Ascending aorta (tissue), 2 donors: ENCODE measurements at regions not wholly inside any gene's neighbourhood (a gene's known extent, or its start where the extent isn't known, plus 50 kb on each side); places are given as distances from the start of the nearest gene placed in this dataset.

ENCODE experiments used
- DNase-seq, 2 donors: peaks; one replicate each; pipeline ENCODE4 v3.0.0-alpha.2; 2019; ENCODE audit warnings: low spot score in 2 of 2
- H3K27ac ChIP-seq, 2 donors: fragments of 200-600 bp; sonication (generic); one replicate each; pipeline ENCODE4 v1.5.1; 2016 to 2017; ENCODE audit warnings: mild to moderate bottlenecking in 1 of 2
- H3K27me3 ChIP-seq: fragments of 200-600 bp; sonication (generic); one replicate; pipeline ENCODE4 v1.5.1; 2017
- H3K36me3 ChIP-seq, 2 donors: fragments of 200-600 bp; sonication (generic); one replicate each; pipeline ENCODE4 v1.5.1; 2016
- H3K4me1 ChIP-seq, 2 donors: fragments of 200-600 bp; sonication (generic); one replicate each; pipeline ENCODE4 v1.5.1; 2016 to 2017; ENCODE audit warnings: mild to moderate bottlenecking in 1 of 2
- H3K4me3 ChIP-seq, 2 donors: fragments of 200-600 bp; sonication (generic); one replicate each; pipeline ENCODE4 v1.5.1; 2016 to 2017; ENCODE audit warnings: mild to moderate bottlenecking in 1 of 2
- H3K9me3 ChIP-seq, 2 donors: fragments of 200-600 bp; sonication (generic); one replicate each; pipeline ENCODE4 v1.5.1; 2016
- CTCF ChIP-seq, 3 experiments: fragments of 200-600 bp in 2 of 3; fragments of 450-650 bp in 1 of 3; sonication (generic) in 2 of 3; IDR thresholded peaks; one replicate each; pipeline ENCODE4 v1.5.1; 2016 to 2019; ENCODE audit warnings: antibody characterized with exemption in 3 of 3, mild to moderate bottlenecking in 1 of 3, moderate library complexity in 1 of 3
- intact Hi-C: fragments of 100-400 bp; cut with DNase I; formaldehyde crosslinking; loops from one replicate; pipeline ENCODE4 v1.15.1; 2023

GRCh38 chr7:81165070-81165469, 246.2 kb upstream of the SEMA3C start:
- Histone ChIP-seq H3K27ac (no peak overlapping the region), H3K4me3 (no peak overlapping the region), H3K27me3 (no peaks in the 10 kb centered on the region), H3K36me3 (no peaks in the 10 kb centered on the region), H3K9me3 (no peaks in the 10 kb centered on the region), H3K4me1 (no peaks in the 10 kb centered on the region)
- intact Hi-C loops: no loop called here
- no peak for DNase-seq
- no peak for TF ChIP-seq CTCF (IDR thresholded peaks at IDR 0.05)

- Histone ChIP-seq H3K4me1 (no peaks in the 10 kb centered on the region), H3K9me3 (no peaks in the 10 kb centered on the region), H3K27ac (no peak overlapping the region), H3K36me3 (no peaks in the 10 kb centered on the region), H3K27me3 (no peaks in the 10 kb centered on the region), H3K4me3 (no peak overlapping the region)
- DNase-seq: no peak
- TF ChIP-seq CTCF (IDR thresholded peaks at IDR 0.05): no peak
- intact Hi-C loops: no loop called here
Observed at GRCh38 chr7:81162771-81163525, 244.1 kb upstream of the SEMA3C start.

- H3K4me1 ChIP-seq: no peaks in the 10 kb centered on the region
- H3K9me3 ChIP-seq: no peaks in the 10 kb centered on the region
- DNase-seq: no peak
- H3K27ac ChIP-seq: no peak overlapping the region
- no peaks in the 10 kb centered on the region for H3K27me3 ChIP-seq
- no peak overlapping the region for H3K4me3 ChIP-seq
- no peak for TF ChIP-seq CTCF (IDR thresholded peaks at IDR 0.05)
- no peaks in the 10 kb centered on the region for H3K36me3 ChIP-seq
- intact Hi-C loops: no loop called here
Observed at GRCh38 chr7:81162234-81162633, 243.4 kb upstream of the SEMA3C start.

- H3K9me3 ChIP-seq: no peaks in the 10 kb centered on the region
- no peaks in the 10 kb centered on the region for H3K27me3 ChIP-seq
- no peak for DNase-seq
- H3K4me1 ChIP-seq: no peaks in the 10 kb centered on the region
- H3K4me3 ChIP-seq: no peak overlapping the region
- TF ChIP-seq CTCF (IDR thresholded peaks at IDR 0.05): no peak
- intact Hi-C loops: no loop called here
- H3K36me3 ChIP-seq: no peaks in the 10 kb centered on the region
- H3K27ac ChIP-seq: no peak overlapping the region
Observed at GRCh38 chr7:81161451-81162075, 242.7 kb upstream of the SEMA3C start.

GRCh38 chr7:81159402-81159801, 240.6 kb upstream of the SEMA3C start:
- Histone ChIP-seq H3K27ac (no peak overlapping the region), H3K9me3 (no peaks in the 10 kb centered on the region), H3K36me3 (no peaks in the 10 kb centered on the region), H3K27me3 (no peaks in the 10 kb centered on the region), H3K4me1 (no peaks in the 10 kb centered on the region), H3K4me3 (no peak overlapping the region)
- TF ChIP-seq CTCF (IDR thresholded peaks at IDR 0.05): no peak
- no peak for DNase-seq
- intact Hi-C loops: no loop called here
